ENCODE measurements at regions not wholly inside any gene's neighbourhood (a gene's known extent, or its start where the extent isn't known, plus 50 kb on each side); places are given as distances from the start of the nearest gene placed in this dataset.
"Not testable (repeated sequence)": the region's sequence is repeated elsewhere in the genome, so short reads cannot be mapped to it uniquely, and the experiment has no call there.

GRCh38 chr11:87719326-87720073 is 455.7 kb downstream of the RAB38 start:
- intact Hi-C loops (cut with micrococcal nuclease): no loop called here
- ATAC-seq: no peak
- no peak for DNase-seq

DNA sequence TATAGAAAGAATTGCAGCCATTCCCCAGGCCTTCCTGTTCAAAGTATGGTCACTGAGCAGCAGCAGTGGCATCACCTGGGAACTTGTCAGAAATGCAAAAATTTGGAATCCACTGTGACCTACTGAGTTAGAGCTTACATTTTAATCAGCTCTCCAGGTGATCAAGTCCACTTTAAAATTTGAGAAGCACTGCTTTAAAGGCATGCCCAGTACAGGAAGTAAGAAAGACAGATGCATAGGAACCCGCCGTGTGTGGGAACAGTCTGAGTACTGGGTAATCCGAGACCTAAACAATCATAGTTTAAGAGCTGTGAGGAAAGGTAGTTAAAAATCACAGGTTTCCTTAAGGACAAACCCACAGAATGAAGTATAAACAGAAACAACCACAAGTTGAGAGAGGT is 462.4 kb downstream of the RAB38 start:
- DNase-seq (no peak), ATAC-seq (no peak)
- intact Hi-C loops (cut with micrococcal nuclease): no loop called here

DNA sequence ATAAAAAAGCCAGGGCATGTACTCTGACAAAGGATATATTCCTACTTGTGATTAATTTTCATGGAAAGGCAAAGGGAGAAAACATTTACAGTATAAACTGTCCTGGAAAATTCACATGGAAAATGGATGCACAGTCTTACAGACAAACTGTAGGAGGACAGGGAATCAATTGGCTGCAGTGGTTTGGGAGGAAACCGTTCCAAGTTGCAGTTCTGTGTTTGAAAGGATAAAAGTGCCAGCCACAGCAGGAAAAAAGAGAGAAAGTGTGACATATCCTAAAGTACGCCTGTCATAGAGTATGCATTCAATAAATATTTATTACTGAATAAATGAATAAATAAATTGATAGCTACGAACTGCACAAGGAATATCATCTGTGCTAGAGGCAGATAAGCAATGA is 462.9 kb downstream of the RAB38 start:
- ATAC-seq (no peak), DNase-seq (no peak)

DNA sequence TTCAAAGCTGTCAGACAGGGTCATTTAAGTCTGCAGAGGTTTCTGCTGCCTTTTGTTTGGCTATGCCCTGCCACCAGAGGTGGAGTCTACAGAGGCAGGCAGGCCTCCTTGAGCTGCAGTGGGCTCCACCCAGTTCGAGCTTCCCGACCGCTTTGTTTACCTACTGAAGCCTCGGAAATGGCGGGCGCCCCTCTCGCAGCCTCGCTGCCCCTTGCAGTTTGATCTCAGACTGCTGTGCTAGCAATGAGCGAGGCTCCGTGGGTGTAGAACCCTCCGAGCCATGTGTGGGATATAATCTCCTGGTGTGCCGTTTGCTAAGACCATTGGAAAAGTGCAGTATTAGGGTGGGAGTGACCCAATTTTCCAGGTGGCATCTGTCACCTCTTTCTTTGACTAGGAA is 471.7 kb downstream of the RAB38 start:
- intact Hi-C loops (cut with micrococcal nuclease); ATAC-seq; DNase-seq: not testable (repeated sequence)

More for the DNA sequence above, 462.9 kb downstream of the RAB38 start:
- intact Hi-C loops (cut with micrococcal nuclease): no loop called here

DNA sequence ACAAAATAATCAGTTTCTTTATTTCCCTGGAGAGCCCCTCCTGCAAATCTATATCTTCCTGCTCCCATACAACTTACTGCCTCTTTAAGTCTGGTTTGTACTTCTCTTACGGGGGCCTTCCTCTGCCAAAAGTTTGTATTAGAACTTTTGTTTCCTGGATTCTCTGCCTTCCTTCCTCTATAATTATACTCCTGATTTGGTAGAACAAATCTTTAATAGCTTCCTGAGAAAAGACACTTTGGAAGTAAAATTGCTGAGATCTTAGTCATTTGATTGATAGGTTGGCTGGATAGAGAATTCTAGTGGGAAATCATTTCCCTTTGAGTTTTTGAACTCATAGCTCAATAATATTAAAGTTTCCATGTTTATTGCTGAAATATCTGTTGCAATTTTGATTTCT is 499.2 kb downstream of the RAB38 start:
- DNase-seq: no peak
- ATAC-seq: no peak
- intact Hi-C loops (cut with micrococcal nuclease): no loop called here

- ATAC-seq: no peak
- intact Hi-C loops (cut with micrococcal nuclease): no loop called here
- DNase-seq: no peak
These were observed 508.5 kb downstream of the RAB38 start for GRCh38 chr11:87666730-87667129.

GRCh38 chr11:87662287-87662686 is 513.0 kb downstream of the RAB38 start:
- intact Hi-C loops (cut with micrococcal nuclease): no loop called here
- no peak for ATAC-seq
- DNase-seq: no peak

- no peak for ATAC-seq
- intact Hi-C loops (cut with micrococcal nuclease): no loop called here
- no peak for DNase-seq
These were observed 514.1 kb downstream of the RAB38 start for GRCh38 chr11:87660926-87661660.

GRCh38 chr11:87659807-87660206 is 515.4 kb downstream of the RAB38 start:
- no peak for ATAC-seq

GRCh38 chr11:87645626-87646025 is 529.6 kb downstream of the RAB38 start:
- ATAC-seq (no peak), DNase-seq (no peak)
- intact Hi-C loops (cut with micrococcal nuclease): no loop called here

More at GRCh38 chr11:87659807-87660206, 515.4 kb downstream of the RAB38 start:
- no peak for DNase-seq
- intact Hi-C loops (cut with micrococcal nuclease): no loop called here

GRCh38 chr11:87639753-87640364 is 535.4 kb downstream of the RAB38 start:
- intact Hi-C loops (cut with micrococcal nuclease): no loop called here
- DNase-seq (no peak), ATAC-seq (no peak)

- no peak for ATAC-seq
- intact Hi-C loops (cut with micrococcal nuclease): no loop called here
These were observed 540.2 kb downstream of the RAB38 start for GRCh38 chr11:87635001-87635400.

GRCh38 chr11:87634331-87634730 is 540.9 kb downstream of the RAB38 start:
- no peak for DNase-seq
- ATAC-seq: no peak
- intact Hi-C loops (cut with micrococcal nuclease): no loop called here

More at GRCh38 chr11:87635001-87635400, 540.2 kb downstream of the RAB38 start:
- no peak for DNase-seq

DNA sequence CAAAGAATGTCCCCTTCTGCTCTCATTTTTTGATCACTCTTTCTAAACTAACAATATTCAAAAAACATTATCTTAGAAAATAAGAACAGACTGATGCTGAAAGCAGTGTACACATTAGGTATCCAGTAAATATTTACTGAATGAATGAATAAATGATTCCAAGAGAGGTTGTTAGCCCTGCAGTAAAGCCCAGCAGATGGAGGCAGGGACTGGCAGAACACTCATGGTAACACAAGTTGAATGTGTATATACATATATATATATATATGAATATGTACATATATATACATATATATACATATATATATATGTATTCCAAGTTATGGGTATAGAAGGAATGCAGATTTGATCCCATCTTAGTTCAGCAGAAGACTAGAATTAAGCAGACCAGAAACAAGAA is 546.3 kb downstream of the RAB38 start:
- DNase-seq: no peak
- intact Hi-C loops (cut with micrococcal nuclease): no loop called here

GRCh38 chr11:87628026-87628580 is 547.1 kb downstream of the RAB38 start:
- no peak for DNase-seq
- no peak for ATAC-seq
- intact Hi-C loops (cut with micrococcal nuclease): no loop called here

More for the DNA sequence above, 546.3 kb downstream of the RAB38 start:
- no peak for ATAC-seq

GRCh38 chr11:87623531-87624365 is 551.5 kb downstream of the RAB38 start:
- ATAC-seq; DNase-seq; intact Hi-C loops (cut with micrococcal nuclease): not testable (repeated sequence)

- intact Hi-C loops (cut with micrococcal nuclease): no loop called here
- no peak for DNase-seq
- ATAC-seq: no peak
These were observed 558.7 kb downstream of the RAB38 start for GRCh38 chr11:87616511-87616910.

GRCh38 chr11:87604350-87604749 is 566.6 kb downstream of the TMEM135 start:
- peak; percentile 14 for ATAC-seq
- intact Hi-C loops (cut with micrococcal nuclease): no loop called here
- DNase-seq: no peak

DNA sequence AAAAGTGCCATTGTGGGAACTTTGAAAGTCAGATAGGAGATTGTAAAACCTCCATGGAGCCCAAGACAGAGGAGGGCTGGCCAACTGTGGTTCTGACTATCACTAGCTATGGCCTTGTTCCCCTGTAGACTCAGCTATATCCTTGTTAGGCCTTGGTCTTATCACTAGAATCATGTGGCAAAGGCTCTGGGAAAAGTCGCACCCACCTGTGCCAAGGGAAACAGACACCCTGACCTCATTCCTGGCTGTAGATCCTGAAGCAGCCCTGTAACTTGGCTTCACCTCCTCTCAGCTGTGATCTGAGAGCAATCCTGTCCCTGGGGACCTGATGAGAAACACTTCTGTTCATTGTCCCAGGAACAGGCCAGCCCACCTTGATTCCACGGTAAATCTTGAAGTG is 566.2 kb downstream of the TMEM135 start:
- peak; percentile 25 for ATAC-seq
- DNase-seq: no peak
- intact Hi-C loops (cut with micrococcal nuclease): no loop called here

Data from left ventricle myocardium superior (tissue), 1 donor.